OCI-M2 (cell line): ENCODE measurements at regions not wholly inside any gene's neighbourhood (a gene's known extent, or its start where the extent isn't known, plus 50 kb on each side); places are given as distances from the start of the nearest gene placed in this dataset.

Source experiments
- DNase-seq: peaks from one replicate; lab custom pipeline; 2025; ENCODE audit not compliant: unreplicated experiment; lab: John Stamatoyannopoulos, UW

DNA sequence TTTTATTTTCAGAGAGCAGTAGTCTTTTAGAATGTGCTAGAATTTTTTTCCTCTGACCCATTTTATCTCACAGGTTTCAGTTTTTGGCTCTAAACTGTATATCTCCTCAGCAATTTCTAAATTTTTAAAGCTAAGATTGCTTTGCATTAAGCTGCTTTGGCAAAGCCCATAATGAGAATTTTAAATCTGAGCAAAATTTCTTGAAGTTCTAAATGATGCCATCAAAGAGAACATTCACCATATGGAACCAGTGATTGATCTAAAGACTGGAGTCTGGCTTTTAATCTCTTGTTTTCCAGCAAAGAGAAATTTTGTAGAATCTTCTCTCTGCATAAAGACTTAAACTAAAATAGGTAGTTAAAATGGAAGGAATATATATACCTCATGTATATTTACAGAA is 313.6 kb downstream of the TBC1D32 start:
- DNase-seq, result no peak

DNA sequence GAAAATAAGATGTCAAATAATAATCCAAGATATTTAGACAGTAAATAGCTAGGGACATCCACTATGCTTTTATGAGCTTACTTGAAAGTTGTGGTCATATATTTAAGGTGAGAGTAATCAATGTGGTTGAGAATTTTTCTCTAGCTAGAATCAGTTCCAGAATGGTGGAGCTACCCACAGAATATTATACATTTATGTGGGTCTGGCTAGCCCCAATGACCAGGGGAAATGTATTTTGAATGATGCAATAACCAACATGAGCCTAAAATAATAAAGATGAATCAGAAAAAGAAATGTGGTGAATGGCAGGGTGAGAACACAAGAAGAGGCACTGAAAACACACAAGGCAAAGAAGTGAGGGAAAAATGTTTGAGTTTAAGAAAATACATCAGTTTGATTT is 325.7 kb downstream of the TBC1D32 start:
- no peak for DNase-seq

DNA sequence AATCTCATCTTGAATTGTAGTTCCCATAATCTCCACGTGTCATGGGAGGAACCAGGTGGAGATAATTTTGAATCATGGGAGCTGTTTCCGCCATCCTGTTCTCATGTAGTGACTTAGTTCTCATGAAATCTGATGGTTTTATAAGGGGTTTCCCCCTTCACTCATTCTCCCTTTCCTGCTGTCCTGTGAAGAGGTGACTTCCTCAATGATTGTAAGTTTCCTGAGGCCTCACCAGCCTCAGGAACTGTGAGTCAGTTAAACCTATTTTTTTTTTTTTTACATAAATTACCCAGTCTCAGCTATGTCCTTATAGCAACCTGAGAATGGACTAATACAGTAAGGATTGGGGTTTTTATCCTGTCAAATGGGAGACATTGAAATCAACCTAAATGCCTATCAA is 328.3 kb downstream of the TBC1D32 start:
- DNase-seq, result no peak

DNA sequence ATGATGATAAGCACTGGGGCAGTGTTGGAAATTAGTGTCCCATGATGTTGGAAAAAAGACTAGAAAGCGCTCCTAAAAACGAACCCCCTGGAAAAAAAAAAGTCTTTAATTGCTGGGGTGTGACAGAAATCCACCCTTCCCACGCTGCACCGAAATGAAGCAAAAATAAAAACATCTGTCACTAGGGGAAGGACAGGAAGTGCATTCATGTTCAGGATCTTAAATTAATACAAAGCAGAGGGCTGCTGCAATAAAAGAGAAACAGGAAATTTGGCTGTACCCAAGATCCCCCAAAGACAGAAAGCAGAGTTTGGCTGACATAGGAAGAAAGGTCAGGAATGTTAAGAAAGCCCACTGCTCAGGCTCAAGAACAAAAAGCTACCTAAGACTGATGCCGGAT is 333.9 kb downstream of the TBC1D32 start:
- no peak for DNase-seq

- DNase-seq, result no peak
Measured at GRCh38 chr6:120996340-120996739, 337.9 kb downstream of the TBC1D32 start.

- DNase-seq, result no peak
Measured at GRCh38 chr6:120994573-120994967, 339.7 kb downstream of the TBC1D32 start.

- DNase-seq, result no peak
Measured at GRCh38 chr6:120993929-120994572, 340.2 kb downstream of the TBC1D32 start.

- no peak for DNase-seq
Measured at GRCh38 chr6:120992257-120992656, 342.0 kb downstream of the TBC1D32 start.

DNA sequence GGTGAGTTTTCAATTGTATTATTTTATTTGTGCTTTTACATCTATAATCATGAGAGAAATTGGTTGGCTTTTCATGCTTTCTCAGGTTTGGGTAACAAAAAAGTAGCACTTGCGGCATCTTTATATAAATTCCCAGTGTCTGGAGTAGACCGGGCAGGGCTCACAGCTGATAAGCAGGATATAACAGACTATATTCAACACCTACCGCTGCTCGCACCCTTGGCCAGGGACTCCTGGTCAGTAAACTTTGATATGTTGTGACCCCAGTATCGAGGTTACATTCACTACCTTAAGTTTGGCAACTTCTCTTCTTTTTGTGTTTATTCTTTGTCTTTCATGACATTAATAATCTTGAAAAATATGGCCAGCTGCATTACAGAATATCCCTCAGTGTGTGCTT is 343.4 kb downstream of the TBC1D32 start:
- no peak for DNase-seq

DNA sequence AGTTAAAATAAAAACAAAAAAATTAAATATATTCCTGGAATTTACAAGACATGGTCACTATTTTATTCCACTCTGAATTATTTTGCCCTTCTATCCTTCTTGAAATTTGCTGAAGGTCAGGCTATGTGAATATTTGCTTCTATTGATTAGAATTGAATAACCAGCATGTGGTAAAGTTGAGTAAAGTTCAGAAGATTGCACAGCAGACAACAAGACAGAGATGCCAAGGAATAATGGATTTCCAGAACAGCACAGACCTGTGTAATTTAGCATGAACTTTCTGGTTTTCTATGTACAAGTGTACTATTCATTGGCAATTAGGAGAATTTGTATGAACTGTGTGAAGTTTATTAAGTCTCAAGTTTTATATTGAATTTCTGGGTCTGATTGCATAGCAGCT is 352.4 kb downstream of the TBC1D32 start:
- DNase-seq, result no peak

GRCh38 chr6:120966321-120966720 is 368.0 kb downstream of the TBC1D32 start:
- DNase-seq, result no peak

- DNase-seq, result no peak
Measured at GRCh38 chr6:120965814-120966213, 368.5 kb downstream of the TBC1D32 start.

DNA sequence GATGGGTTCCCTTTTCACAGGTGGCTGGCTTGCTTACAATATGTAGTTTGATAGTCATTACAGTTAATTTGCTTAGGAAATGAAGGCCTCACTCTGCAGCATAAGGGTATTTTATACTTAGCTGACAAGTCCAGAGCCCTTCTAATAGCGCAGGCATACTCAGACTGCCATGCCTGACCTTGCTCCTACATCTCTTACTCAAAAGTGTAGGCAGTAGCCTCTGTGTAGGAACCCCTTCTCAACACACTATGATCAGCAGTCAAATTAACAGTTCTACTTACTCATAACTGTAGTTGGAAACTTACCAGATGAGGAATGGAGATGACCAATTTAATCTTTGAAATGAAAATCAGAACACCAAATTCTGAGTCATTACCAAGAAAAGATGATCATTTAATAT is 373.5 kb downstream of the TBC1D32 start:
- no peak for DNase-seq

DNA sequence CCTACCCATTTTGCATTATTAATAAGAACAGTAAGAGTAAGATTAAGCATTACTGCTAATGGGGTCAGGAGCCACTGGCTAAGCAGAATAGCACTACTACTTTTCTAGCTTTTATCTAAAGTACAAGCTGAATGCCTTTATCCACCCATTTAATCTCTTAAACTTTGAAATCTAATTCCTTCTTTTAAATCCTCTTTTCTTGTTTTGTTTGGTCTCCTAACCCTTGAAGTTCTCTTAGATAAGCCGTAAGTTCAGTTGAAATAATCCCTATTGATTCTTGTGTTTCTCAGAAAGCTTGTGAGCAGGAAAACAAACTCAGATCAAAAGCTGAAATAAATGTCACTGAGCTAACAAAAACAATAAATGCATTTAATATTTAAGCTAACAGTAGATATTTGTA is 380.2 kb downstream of the TBC1D32 start:
- no peak for DNase-seq

GRCh38 chr6:120951258-120951657 is 383.0 kb downstream of the TBC1D32 start:
- no peak for DNase-seq

DNA sequence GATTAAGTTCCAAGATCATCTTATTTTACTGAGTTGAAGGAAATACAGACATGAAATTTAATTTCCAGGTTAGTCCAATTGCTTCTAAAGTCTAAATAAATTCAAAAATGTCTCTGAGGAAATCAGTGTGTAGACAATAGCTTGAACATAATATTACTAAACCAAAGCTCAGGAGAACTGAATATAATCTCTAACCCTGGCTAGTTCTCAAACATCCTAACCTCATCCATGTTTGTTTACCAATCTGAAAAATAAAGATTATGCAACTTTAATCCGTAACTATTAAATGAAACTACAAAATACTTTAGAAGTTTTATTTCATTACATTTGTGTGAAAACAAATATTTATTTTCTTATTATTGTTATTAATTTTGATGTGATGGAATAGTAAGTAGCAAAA is 387.2 kb downstream of the TBC1D32 start:
- no peak for DNase-seq

GRCh38 chr6:120945905-120946594 is 388.2 kb downstream of the TBC1D32 start:
- no peak for DNase-seq

DNA sequence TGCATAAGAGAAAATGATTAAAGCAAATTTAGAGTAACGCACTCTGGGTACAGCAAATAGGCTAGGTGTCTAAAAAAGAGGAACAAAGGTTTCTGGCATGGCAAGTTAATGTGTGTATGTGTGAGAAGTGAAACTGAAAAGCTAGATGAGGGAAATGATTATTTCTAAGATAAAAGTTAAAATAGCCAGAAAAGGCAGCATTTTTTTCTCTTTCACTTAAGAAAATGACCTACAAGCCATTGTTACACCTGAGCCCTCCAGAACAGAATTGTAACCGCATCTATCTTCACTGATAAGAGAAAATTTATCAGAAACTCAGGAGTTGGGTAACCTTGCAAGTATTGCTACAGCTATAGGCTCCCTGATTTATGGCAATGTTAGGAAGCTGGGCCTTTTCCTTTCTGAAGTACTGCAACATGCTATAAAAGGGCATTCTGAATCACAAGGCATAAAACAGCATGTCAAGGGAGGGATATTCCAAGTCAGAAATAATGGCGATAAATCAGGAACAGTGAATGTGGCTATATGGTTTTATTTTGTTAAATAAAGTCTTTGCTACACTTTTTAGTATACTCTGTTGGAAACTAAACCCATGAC is 395.3 kb downstream of the TBC1D32 start:
- DNase-seq, result no peak

DNA sequence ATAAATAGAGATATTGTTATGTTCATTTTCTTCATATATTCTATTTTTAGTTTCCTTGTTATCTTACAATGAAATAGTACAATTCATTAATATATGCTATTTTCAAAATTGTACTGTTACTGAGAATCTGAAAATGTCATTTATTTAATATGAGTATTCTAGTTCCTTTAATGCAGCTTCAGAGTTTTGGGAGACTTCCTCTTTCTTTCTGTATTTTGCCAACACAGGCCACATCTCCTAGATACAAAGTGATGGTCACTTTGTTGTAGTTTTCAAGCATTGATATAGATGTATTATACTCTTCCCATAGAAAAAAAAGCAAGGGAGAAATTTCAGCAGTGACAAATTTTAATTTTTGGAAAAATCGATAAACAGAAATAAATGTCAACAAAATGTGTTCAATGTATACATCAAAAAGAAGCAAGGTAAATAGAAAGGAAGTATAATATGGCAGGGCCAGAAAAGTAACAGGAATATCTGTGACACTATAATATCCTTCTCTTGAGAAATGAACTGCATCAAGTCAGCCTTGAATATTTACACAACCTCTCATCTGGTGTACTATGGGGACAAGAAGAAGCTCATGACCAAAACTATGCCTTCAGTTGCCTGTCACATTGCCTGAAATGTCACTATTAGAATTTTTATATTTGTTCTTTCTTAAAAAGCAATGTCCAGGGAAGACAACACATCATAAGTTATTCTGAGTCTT is 396.0 kb downstream of the TBC1D32 start:
- no peak for DNase-seq

DNA sequence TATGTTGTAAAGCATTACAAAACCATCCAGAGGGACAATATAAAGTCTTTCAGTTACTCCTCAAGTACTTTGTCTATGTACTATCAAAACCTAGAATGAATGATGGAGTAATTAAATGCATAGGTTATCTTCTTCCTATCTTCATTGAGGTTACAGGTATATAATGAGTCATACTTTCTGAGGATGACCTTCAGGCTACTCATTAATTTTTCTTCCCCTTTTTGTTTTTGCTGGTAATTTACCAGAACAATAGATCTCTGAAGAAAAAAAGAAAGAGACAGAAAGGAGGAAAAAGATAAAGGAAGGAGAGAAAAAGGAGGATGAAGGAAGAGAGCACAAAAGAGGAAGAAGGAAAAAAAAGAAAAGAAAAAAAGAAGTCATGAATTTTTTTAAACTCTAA is 398.4 kb downstream of the TBC1D32 start:
- DNase-seq, result no peak

DNA sequence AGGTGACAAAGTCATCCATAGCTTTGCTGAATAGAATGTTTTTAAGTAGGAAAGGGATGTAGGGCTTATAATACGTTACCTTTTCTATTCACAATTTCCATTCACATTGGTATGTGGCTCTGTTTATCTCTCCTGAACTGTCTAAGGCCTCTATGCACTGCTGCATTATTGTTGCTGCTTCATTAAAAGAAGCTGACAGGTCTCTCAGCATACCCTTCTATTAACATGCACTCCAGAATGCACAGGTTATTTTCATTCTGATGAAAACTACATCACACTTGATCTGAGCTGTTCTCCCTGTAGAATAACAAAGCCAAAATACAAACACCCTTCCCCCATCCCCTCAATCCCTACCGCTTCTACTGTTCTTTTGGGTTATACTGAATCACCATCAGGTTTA is 399.3 kb downstream of the TBC1D32 start:
- DNase-seq, result no peak
